GM10248 (cell line): ENCODE measurements at regions not wholly inside any gene's neighbourhood (a gene's known extent, or its start where the extent isn't known, plus 50 kb on each side); places are given as distances from the start of the nearest gene placed in this dataset.
"Not testable (repeated sequence)": the region's sequence is repeated elsewhere in the genome, so short reads cannot be mapped to it uniquely, and the experiment has no call there.

ENCODE experiments used
- CTCF ChIA-PET: fragments of 300-600 bp; sonication (Branson Sonifier 250); formaldehyde crosslinking; extraction: SDS; loops from one replicate; lab custom pipeline; 2021; ENCODE audit warnings: antibody characterized with exemption; lab: Yijun Ruan, JAX
- POLR2A ChIA-PET: fragments of 350-650 bp; sonication (Branson Sonifier 250); formaldehyde crosslinking; extraction: SDS; loops from one replicate; lab custom pipeline; 2020; ENCODE audit warnings: antibody characterized with exemption; lab: Yijun Ruan, JAX
- DNase-seq: peaks from one replicate; pipeline ENCODE4 v3.0.0; 2012; ENCODE audit errors: extremely low spot score
- TF ChIP-seq, protein P1 (sequence below): IDR thresholded peaks from 2 replicates; pipeline ENCODE4 v1.5.1; 2012; ENCODE audit warnings: mild to moderate bottlenecking, low read depth; ENCODE audit errors: extremely low read depth, missing control alignments, control extremely low read depth

DNA sequence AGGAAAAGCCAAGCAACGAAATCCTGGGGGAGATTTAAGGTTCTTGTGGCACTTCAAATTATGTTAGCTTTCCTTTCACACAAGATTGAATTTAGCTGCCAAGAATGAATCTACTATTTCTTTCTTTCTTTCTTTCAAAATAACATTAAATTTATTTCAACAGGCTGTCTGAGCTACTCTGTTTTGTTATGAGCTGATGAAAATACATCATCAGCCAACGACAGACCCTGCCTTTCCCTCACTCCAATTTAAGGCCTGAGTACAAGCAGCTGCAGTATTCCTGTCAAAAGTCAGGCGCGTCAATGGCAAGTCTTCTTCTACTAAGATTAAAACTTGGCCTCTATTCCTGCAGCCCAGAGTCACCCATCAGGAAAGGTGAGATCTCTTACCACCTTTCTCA is 347.7 kb upstream of the FLRT2 start:
- DNase-seq, result no peak
- ChIA-PET CTCF (interaction anchor here (1.0 kb wide), 1 partner anchor 11 kb away, joined by 3 read pairs; no protein-coding TSS in a partner anchor), POLR2A (no interaction called here)
- TF ChIP-seq, protein P1, sequence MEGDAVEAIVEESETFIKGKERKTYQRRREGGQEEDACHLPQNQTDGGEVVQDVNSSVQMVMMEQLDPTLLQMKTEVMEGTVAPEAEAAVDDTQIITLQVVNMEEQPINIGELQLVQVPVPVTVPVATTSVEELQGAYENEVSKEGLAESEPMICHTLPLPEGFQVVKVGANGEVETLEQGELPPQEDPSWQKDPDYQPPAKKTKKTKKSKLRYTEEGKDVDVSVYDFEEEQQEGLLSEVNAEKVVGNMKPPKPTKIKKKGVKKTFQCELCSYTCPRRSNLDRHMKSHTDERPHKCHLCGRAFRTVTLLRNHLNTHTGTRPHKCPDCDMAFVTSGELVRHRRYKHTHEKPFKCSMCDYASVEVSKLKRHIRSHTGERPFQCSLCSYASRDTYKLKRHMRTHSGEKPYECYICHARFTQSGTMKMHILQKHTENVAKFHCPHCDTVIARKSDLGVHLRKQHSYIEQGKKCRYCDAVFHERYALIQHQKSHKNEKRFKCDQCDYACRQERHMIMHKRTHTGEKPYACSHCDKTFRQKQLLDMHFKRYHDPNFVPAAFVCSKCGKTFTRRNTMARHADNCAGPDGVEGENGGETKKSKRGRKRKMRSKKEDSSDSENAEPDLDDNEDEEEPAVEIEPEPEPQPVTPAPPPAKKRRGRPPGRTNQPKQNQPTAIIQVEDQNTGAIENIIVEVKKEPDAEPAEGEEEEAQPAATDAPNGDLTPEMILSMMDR, result no peak

DNA sequence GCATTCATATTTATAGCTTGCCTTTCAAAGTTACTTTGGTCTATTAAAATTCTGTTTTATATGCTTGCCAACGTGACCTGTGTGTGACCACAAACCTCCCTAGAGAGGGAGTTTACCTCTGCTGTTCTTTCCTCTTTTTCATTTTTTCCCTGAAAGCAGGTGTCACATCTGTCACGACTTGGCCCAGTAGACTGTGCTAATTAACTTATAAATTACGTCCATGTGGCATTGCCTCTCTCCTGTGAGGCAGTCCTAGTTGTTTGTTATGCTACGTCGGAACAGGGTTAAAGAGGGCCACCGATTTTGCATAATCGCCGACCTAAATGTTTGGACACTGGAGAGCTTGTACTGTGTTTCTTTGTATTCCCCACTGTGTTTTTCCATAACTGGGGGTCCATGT is 343.9 kb upstream of the FLRT2 start:
- ChIA-PET CTCF (interaction anchor here (1.2 kb wide), 1 partner anchor 9 kb away, joined by 4 read pairs; no protein-coding TSS in a partner anchor), POLR2A (no interaction called here)
- no peak for DNase-seq
- TF ChIP-seq, protein P1, result no peak

DNA sequence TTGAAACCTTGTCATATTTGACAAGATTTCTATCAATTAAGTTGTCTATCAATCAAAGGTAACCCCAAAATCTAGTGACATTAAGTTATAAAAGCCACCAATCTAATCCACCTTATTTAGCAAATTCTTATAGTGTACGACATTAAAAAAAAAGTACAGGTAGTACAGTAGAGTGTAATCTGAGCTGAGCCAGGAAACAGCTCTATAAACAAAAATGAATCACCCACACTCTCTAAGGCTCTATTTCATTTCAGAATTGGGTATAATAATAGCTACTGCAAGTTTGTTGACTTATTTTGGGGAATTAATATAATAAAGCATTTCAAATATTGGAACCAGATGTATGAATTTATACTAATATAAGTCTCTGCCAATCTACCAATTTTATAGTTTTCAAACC is 342.4 kb upstream of the FLRT2 start:
- CTCF ChIA-PET, result no interaction called here
- no peak for DNase-seq
- TF ChIP-seq, protein P1, result no peak
- POLR2A ChIA-PET, result no interaction called here

DNA sequence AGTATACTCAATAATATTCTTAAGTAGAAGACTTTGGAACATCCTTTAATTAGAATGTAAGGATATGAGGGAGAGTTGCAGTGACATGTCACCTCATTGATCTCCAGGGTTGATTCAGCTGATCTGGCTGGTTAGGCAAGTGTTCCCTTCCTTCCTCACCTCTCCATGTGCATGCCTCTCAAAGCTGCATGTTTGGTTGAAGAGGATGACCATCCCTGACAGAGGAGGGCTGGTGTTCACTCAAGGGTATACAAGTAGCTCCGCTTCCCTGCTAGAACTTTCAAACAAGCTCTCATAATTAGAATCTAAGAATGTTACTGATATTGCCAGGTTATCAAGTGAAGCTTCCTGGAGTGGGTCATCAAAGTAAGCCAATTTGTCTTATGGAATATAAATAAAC is 341.1 kb upstream of the FLRT2 start:
- DNase-seq, result no peak
- TF ChIP-seq, protein P1, result no peak
- CTCF ChIA-PET, result no interaction called here
- POLR2A ChIA-PET, result no interaction called here

DNA sequence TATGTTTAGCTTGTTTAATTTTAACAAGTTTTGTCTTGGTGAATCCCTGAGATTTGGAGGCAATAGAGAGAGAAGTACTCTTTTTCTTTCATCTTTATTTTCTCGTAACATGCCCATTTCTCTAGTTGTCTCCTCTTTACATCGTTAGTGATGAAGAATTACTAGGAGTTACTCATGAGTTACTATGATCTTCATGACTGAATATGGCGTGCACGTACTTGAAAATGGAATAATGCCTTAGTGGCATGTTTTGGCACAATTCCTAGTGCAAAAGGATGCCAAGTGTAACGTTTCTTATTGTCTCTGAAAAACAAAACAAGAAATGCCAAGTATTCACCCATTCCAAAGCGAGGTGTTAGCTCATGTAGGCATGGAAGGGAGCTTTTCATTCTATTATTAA is 340.7 kb upstream of the FLRT2 start:
- DNase-seq, POLR2A ChIA-PET, CTCF ChIA-PET: not testable (repeated sequence)

DNA sequence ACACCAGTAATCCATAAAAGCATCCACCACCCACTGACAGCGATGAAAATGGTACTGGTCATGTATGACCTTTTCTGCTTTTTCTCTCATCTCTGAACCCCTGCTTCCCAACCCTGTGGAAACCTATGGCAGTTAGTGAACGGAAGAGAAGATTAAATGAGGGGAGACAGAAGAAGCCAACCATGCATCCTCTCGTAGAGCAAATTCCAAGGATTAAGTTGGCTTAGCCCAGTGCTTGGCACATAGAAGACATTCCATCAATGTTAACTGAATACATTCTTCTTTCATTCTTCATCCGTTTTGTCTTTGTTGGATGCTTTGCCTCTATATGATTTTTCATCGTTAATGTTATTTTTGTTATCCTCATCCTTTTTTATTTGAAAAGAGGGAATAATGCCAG is 339.7 kb upstream of the FLRT2 start:
- no peak for DNase-seq
- TF ChIP-seq, protein P1, result no peak
- ChIA-PET POLR2A (no interaction called here), CTCF (interaction anchor here (1.3 kb wide), 1 partner anchor 1167 kb away, joined by 3 read pairs; no protein-coding TSS in a partner anchor)

DNA sequence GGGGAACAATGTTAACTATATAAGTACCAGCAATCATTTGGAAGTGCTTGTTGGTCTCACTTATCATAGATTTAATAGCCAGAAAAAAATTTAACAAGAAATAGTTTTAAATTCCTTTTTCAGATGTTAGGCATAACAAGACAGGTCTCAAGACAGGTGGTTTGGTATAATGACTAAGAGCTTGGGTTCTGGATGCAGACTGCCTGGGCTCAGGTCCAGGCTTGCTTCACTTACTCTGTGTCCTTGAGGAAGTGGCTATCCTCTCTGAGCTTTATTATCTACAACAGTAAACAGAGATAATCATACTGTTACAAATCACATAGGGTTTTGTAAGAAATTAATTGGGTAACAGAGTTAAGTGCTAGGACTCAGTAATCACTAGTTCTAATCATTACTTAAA is 338.0 kb upstream of the FLRT2 start:
- CTCF ChIA-PET, result no interaction called here
- TF ChIP-seq, protein P1, result no peak
- no peak for DNase-seq
- POLR2A ChIA-PET, result no interaction called here
